NOMO-1 treated with dmso at 0.1 percent for 144 hours (cell line): ENCODE measurements at regions not wholly inside any gene's neighbourhood (a gene's known extent, or its start where the extent isn't known, plus 50 kb on each side); places are given as distances from the start of the nearest gene placed in this dataset.

ENCODE experiments used
- DNase-seq: peaks from one replicate; lab custom pipeline; 2025; ENCODE audit not compliant: unreplicated experiment; lab: John Stamatoyannopoulos, UW

GRCh38 chr1:9419369-9420041 is 119.8 kb upstream of the SLC25A33 start:
- DNase-seq: no peak

GRCh38 chr1:9420835-9421532 is 118.3 kb upstream of the SLC25A33 start:
- DNase-seq: no peak

GRCh38 chr1:9421533-9421873 is 117.8 kb upstream of the SLC25A33 start:
- DNase-seq: no peak

GRCh38 chr1:9422321-9422720 is 116.9 kb upstream of the SLC25A33 start:
- no peak for DNase-seq

GRCh38 chr1:9422911-9423505 is 116.3 kb upstream of the SLC25A33 start:
- no peak for DNase-seq

- no peak for DNase-seq
These were observed 115.0 kb upstream of the SLC25A33 start for GRCh38 chr1:9424261-9424660.

- peak; percentile 51 for DNase-seq
These were observed 113.4 kb upstream of the SLC25A33 start for GRCh38 chr1:9425859-9426258.

GRCh38 chr1:9426291-9426711 is 113.0 kb upstream of the SLC25A33 start:
- peak; percentile 80 for DNase-seq

- DNase-seq: no peak
These were observed 111.9 kb upstream of the SLC25A33 start for GRCh38 chr1:9427388-9427787.

- peak; percentile 97 for DNase-seq
These were observed 110.5 kb upstream of the SLC25A33 start for GRCh38 chr1:9428601-9429341.

GRCh38 chr1:9429342-9429711 is 109.9 kb upstream of the SLC25A33 start:
- DNase-seq: no peak

- no peak for DNase-seq
These were observed 104.8 kb upstream of the SLC25A33 start for GRCh38 chr1:9434247-9435152.

GRCh38 chr1:9435153-9435636 is 104.1 kb upstream of the SLC25A33 start:
- no peak for DNase-seq

- no peak for DNase-seq
These were observed 103.2 kb upstream of the SLC25A33 start for GRCh38 chr1:9435854-9436640.

GRCh38 chr1:9437961-9438430 is 101.3 kb upstream of the SLC25A33 start:
- no peak for DNase-seq

- DNase-seq: peak; percentile 43
These were observed 100.7 kb upstream of the SLC25A33 start for GRCh38 chr1:9438431-9439073.

GRCh38 chr1:9439074-9439761 is 100.0 kb upstream of the SLC25A33 start:
- DNase-seq: peak; percentile 37

- DNase-seq: no peak
These were observed 99.0 kb upstream of the SLC25A33 start for GRCh38 chr1:9440261-9440660.
